T-cell (primary cell): ENCODE measurements at regions not wholly inside any gene's neighbourhood (a gene's known extent, or its start where the extent isn't known, plus 50 kb on each side); places are given as distances from the start of the nearest gene placed in this dataset.

Experiments
- ATAC-seq, 4 experiments: fragments of 200-7000 bp in 3 of 4; fragments of 150-1000 bp in 1 of 4; cut with Tn5 transposase; replicated peaks in 1 of 4; 1 replicate in 3 of 4; 2 replicates in 1 of 4; pipeline ENCODE4 v1.10.0; 2021; ENCODE audit warnings: moderate library complexity in 3 of 4, mild to moderate bottlenecking in 2 of 4, moderate number of reproducible peaks in 1 of 4
- CTCF ChIA-PET, 2 donors: fragments of 300-600 bp; sonication (Branson Sonifier 250); formaldehyde crosslinking; loops; one replicate each; lab custom pipeline; 2022; ENCODE audit warnings: antibody characterized with exemption in 2 of 2; lab: Charles Lee
- POLR2A ChIA-PET, 2 donors: fragments of 300-600 bp; sonication (Branson Sonifier 250); formaldehyde crosslinking; loops; one replicate each; lab custom pipeline; 2022; ENCODE audit warnings: antibody characterized with exemption in 2 of 2; lab: Charles Lee
- DNase-seq, 35 experiments: peaks; one replicate each; pipeline versions ENCODE4 v3.0.0 to v3.0.0-alpha.2; 2013 to 2023
- H3K27ac ChIP-seq: one replicate; pipeline ENCODE4 v1.5.1; 2013; ENCODE audit warnings: low read length
- H3K27me3 ChIP-seq, 2 experiments: replicated peaks in 1 of 2; 1 replicate in 1 of 2; 2 replicates in 1 of 2; pipeline versions ENCODE4 v1.6.1 to v1.7.0; 2013; ENCODE audit warnings: low read length in 1 of 2, mixed read lengths in 1 of 2; ENCODE audit not compliant: control insufficient read depth in 2 of 2, insufficient read depth in 2 of 2; ENCODE audit errors: extremely low read depth in 1 of 2
- H3K36me3 ChIP-seq, 2 donors: 1 replicate in 1 of 2; 2 replicates in 1 of 2; pipeline versions ENCODE4 v1.6.1 to v1.7.0; 2013; ENCODE audit warnings: low read length in 1 of 2; ENCODE audit not compliant: control insufficient read depth in 2 of 2, insufficient read depth in 1 of 2; ENCODE audit errors: extremely low read depth in 1 of 2
- H3K4me1 ChIP-seq, 2 experiments: 1 replicate in 1 of 2; 2 replicates in 1 of 2; pipeline versions ENCODE4 v1.6.1 to v1.7.0; 2013; ENCODE audit warnings: low read length in 2 of 2, mixed read lengths in 1 of 2; ENCODE audit not compliant: insufficient read depth in 2 of 2, control insufficient read depth in 1 of 2; ENCODE audit errors: extremely low read depth in 1 of 2
- H3K4me3 ChIP-seq, 2 donors: 1 replicate in 1 of 2; 2 replicates in 1 of 2; pipeline versions ENCODE4 v1.5.1 to v1.7.0; 2013; ENCODE audit warnings: mild to moderate bottlenecking in 2 of 2, low read length in 1 of 2, moderate library complexity in 1 of 2; ENCODE audit not compliant: control insufficient read depth in 1 of 2; ENCODE audit errors: extremely low read depth in 1 of 2
- H3K9me3 ChIP-seq: 2 replicates; pipeline ENCODE4 v1.7.0; 2013
- H3K27ac Mint-ChIP-seq, 2 donors: one replicate each; pipeline ENCODE4 v1.8.0; 2020 to 2021; ENCODE audit warnings: mild to moderate bottlenecking in 2 of 2, mixed read lengths in 2 of 2
- H3K27me3 Mint-ChIP-seq, 2 donors: one replicate each; pipeline ENCODE4 v1.8.0; 2021 to 2022; ENCODE audit warnings: mixed read lengths in 2 of 2
- H3K36me3 Mint-ChIP-seq: one replicate; pipeline ENCODE4 v1.8.0; 2021; ENCODE audit warnings: mixed read lengths
- H3K4me1 Mint-ChIP-seq, 3 donors: one replicate each; pipeline ENCODE4 v1.8.0; 2020 to 2022; ENCODE audit warnings: mixed read lengths in 3 of 3, mild to moderate bottlenecking in 1 of 3
- H3K4me3 Mint-ChIP-seq, 3 donors: one replicate each; pipeline ENCODE4 v1.8.0; 2020 to 2022; ENCODE audit warnings: mild to moderate bottlenecking in 3 of 3, mixed read lengths in 3 of 3, moderate library complexity in 3 of 3
- H3K9me3 Mint-ChIP-seq, 3 donors: one replicate each; pipeline ENCODE4 v1.8.0; 2020 to 2022; ENCODE audit warnings: mixed read lengths in 3 of 3
- WGBS: methylation state at CpG from one replicate; pipeline ENCODE4 v1.1.5; 2013; ENCODE audit warnings: missing lambda C conversion rate; ENCODE audit not compliant: insufficient coverage; 5-methylcytosine and 5-hydroxymethylcytosine counted together

DNA sequence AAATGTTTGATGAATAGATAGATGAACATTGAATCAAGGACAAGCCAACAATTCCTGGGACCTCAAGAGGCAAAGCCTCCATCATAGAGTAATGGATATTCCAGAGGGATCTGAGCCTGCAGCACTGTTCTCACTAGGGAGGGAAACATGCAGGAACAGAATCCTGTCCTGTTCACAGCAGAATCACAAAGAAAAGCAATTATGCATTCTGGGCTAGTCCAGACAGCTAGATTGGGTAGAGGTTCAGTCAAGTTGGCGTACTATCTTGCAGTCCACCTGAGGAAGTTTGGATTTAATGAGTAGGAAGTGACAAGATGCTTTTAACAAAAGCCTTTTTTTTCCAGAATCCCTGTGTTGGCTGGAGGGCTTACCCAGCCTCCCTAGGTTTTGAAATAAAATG is 314.5 kb upstream of the SEMA6D start:
- Mint-ChIP-seq H3K4me1 (no peaks in the 10 kb centered on the region), H3K27me3 (peaks cover 0 to 10% of the 10 kb centered on the region in 2 donors), H3K9me3 (peaks cover 0 to 8% (median 0%) of the 10 kb centered on the region in 3 donors), H3K27ac (no peak overlapping the region), H3K4me3 (no peak overlapping the region), H3K36me3 (no peaks in the 10 kb centered on the region)
- Histone ChIP-seq H3K36me3 (no peaks in the 10 kb centered on the region), H3K4me3 (no peak overlapping the region), H3K9me3 (no peaks in the 10 kb centered on the region), H3K27me3 (no peaks in the 10 kb centered on the region), H3K4me1 (no peaks in the 10 kb centered on the region), H3K27ac (no peak overlapping the region)
- ChIA-PET CTCF (no interaction called here), POLR2A (no interaction called here)
- DNase-seq = no peak
- ATAC-seq = no peak
- WGBS = 67% methylated on average over 1 of the region's 1 CpG

DNA sequence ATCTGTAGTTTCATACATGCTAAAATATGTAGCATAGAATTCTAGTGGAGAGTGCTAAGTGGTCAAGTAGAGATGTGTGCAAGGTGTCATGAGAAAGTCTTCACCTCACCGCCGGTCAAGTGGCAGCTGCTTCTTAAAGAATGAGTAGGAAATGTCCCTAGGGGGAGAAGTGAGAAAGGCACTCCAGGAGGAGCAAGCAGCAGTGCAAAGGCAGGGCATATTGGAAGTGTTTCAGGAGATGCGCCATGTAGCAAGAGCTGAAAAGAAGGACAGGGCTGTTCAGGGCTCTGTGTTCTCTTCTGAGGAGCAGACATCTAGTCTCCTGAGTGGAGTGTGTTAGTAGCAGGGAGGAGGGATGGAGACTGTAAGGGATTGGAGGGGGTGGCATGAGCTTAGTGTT is 312.4 kb upstream of the SEMA6D start:
- Mint-ChIP-seq H3K4me3 (no peak overlapping the region), H3K36me3 (no peaks in the 10 kb centered on the region), H3K4me1 (no peaks in the 10 kb centered on the region), H3K9me3 (peaks cover 0 to 4% (median 0%) of the 10 kb centered on the region in 3 donors), H3K27me3 (peaks cover 0 to 10% of the 10 kb centered on the region in 2 donors), H3K27ac (no peak overlapping the region)
- Histone ChIP-seq H3K4me1 (no peaks in the 10 kb centered on the region), H3K27me3 (no peaks in the 10 kb centered on the region), H3K27ac (no peak overlapping the region), H3K4me3 (no peak overlapping the region), H3K9me3 (no peaks in the 10 kb centered on the region), H3K36me3 (no peaks in the 10 kb centered on the region)
- ATAC-seq (no peak), DNase-seq (no peak)
- CTCF ChIA-PET = no interaction called here
- POLR2A ChIA-PET = no interaction called here
- 95% methylated on average over 3 of the region's 3 CpGs for WGBS

DNA sequence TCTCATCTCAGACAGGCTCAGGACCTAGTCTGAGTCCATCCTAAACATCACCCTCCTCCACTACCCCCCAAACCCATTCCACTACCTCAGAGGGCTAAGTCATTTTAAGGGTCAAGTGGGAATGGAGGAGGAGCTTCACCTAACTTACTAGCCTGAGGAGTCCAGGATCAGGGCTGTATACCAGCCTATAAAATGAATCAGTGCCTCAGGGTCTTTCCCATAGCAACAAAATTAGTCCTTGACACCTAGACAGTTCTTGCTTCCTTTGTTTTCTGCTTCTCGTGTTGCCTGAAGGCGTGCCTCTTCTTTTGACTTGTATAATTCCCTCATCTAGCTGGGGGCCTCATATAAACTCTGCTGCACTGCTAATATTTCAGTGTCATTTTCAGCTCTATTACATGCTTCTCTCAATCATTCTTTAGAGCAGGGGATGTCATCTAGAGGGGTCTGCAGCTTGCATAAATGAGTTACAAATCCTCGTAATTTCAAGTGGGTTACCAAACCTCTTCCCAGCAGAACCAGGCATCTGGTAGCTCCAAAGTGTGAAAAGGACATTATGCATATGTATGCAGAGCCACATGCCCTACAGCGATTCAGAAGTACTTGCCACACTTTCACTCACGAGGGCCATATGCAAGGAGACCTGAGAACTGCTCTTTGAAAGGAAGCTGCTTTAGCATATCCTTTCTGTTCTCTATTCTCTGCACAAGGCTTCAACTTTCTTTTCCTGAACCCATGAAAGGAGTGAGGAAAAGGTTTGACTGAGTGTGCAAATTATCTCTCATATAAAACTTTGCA is 311.7 kb upstream of the SEMA6D start:
- H3K27ac ChIP-seq = no peak overlapping the region
- H3K36me3 ChIP-seq = no peaks in the 10 kb centered on the region
- Mint-ChIP-seq H3K36me3 (no peaks in the 10 kb centered on the region), H3K27ac (no peak overlapping the region), H3K27me3 (peaks cover 0 to 10% of the 10 kb centered on the region in 2 donors), H3K9me3 (peaks cover 0 to 4% (median 0%) of the 10 kb centered on the region in 3 donors), H3K4me3 (no peak overlapping the region), H3K4me1 (no peaks in the 10 kb centered on the region)
- POLR2A ChIA-PET = no interaction called here
- H3K4me3 ChIP-seq = no peak overlapping the region
- CTCF ChIA-PET = no interaction called here
- no peaks in the 10 kb centered on the region for H3K9me3 ChIP-seq
- H3K27me3 ChIP-seq = no peaks in the 10 kb centered on the region
- ATAC-seq (no peak), DNase-seq (no peak)
- 73% methylated on average over 2 of the region's 5 CpGs for WGBS
- H3K4me1 ChIP-seq = no peaks in the 10 kb centered on the region

DNA sequence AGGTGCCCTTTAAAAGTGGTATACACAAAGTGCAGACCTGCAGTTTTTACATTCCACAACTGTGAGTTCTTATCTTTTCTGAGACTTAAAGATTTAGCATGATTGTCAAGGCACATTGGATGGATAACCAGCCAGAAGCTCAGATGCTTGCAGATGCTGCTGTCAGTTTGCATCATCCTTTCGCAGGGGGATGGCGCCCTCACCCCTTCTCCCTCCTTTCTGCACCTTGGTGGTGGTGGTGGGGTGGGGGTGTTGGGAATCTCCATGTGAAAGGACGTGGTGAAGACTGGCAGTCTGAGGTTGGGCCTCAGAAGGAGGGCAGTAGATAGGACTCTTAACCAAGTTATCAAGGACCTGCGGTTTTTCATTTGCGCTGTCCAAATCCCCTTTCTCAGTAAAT is 309.6 kb upstream of the SEMA6D start:
- Histone ChIP-seq H3K27ac (no peak overlapping the region), H3K9me3 (no peaks in the 10 kb centered on the region), H3K27me3 (no peaks in the 10 kb centered on the region), H3K4me3 (no peak overlapping the region), H3K36me3 (no peaks in the 10 kb centered on the region), H3K4me1 (no peaks in the 10 kb centered on the region)
- Mint-ChIP-seq H3K4me3 (no peak overlapping the region), H3K9me3 (peaks cover 0 to 7% (median 0%) of the 10 kb centered on the region in 3 donors), H3K27me3 (peaks cover 0 to 4% of the 10 kb centered on the region in 2 donors), H3K27ac (no peak overlapping the region), H3K4me1 (no peaks in the 10 kb centered on the region), H3K36me3 (no peaks in the 10 kb centered on the region)
- no peak for ATAC-seq
- CTCF ChIA-PET = no interaction called here
- DNase-seq = no peak
- WGBS = no CpG with 5 or more reads among the region's 5 CpGs
- POLR2A ChIA-PET = no interaction called here

DNA sequence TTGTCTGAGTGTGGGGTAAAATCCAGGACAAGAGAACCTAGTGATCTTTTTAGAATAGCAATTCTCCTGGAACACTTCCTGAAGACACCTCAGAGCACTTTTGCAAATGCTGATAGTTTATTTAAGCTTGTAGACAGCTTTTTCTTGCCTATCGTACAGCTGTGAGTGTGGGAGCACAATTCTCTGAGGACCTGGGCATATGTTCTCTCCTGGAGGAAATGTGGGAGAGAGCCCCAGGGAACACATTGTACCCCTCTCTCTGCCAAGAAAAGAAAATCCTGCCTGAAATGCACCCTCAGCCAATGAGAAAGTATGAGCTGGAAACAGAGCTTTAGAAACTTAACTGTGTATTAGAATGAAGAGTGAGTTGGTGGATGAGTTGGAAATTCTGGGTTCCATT is 308.3 kb upstream of the SEMA6D start:
- DNase-seq (no peak), ATAC-seq (no peak)
- H3K4me3 Mint-ChIP-seq = no peak overlapping the region
- peaks cover 0 to under 1% of the 10 kb centered on the region in 2 donors for H3K27me3 Mint-ChIP-seq
- POLR2A ChIA-PET = no interaction called here
- H3K4me3 ChIP-seq = no peak overlapping the region
- no CpG with 5 or more reads among the region's 1 CpG for WGBS
- no peak overlapping the region for H3K27ac Mint-ChIP-seq
- no peak overlapping the region for H3K27ac ChIP-seq
- no peaks in the 10 kb centered on the region for H3K4me1 ChIP-seq
- no peaks in the 10 kb centered on the region for H3K4me1 Mint-ChIP-seq
- no peaks in the 10 kb centered on the region for H3K9me3 ChIP-seq
- no peaks in the 10 kb centered on the region for H3K36me3 ChIP-seq
- CTCF ChIA-PET = no interaction called here
- H3K9me3 Mint-ChIP-seq = peaks cover 0 to 7% (median 0%) of the 10 kb centered on the region in 3 donors
- no peaks in the 10 kb centered on the region for H3K27me3 ChIP-seq
- H3K36me3 Mint-ChIP-seq = no peaks in the 10 kb centered on the region

DNA sequence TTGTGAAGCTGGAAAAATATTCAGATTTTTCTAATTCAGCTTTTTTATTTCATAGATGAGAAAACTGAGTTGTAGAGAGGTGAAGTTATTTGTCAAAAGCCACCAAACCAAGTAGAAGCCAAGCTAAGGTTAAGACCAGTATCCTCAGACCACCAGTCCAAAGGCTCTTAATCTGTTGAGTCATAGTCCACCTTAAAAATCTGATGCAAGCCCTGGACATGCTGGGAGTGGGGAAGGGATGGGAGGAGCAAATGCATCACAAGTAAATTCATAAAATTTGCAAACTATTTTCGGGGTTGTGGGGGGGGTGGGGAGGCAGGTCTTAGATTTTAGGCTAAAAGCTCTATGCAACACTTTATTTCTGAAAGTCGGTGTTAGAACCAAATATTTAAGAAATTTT is 307.7 kb upstream of the SEMA6D start:
- ATAC-seq (no peak), DNase-seq (no peak)
- H3K4me3 Mint-ChIP-seq = no peak overlapping the region
- ChIA-PET CTCF (no interaction called here), POLR2A (no interaction called here)
- Histone ChIP-seq H3K27ac (no peak overlapping the region), H3K36me3 (no peaks in the 10 kb centered on the region), H3K4me1 (no peaks in the 10 kb centered on the region), H3K27me3 (no peaks in the 10 kb centered on the region), H3K4me3 (no peak overlapping the region), H3K9me3 (no peaks in the 10 kb centered on the region)
- H3K27me3 Mint-ChIP-seq = no peaks in the 10 kb centered on the region
- H3K27ac Mint-ChIP-seq = no peak overlapping the region
- no peaks in the 10 kb centered on the region for H3K36me3 Mint-ChIP-seq
- 40% methylated on average over 1 of the region's 2 CpGs for WGBS
- H3K4me1 Mint-ChIP-seq = no peaks in the 10 kb centered on the region
- H3K9me3 Mint-ChIP-seq = peaks cover 0 to 6% (median 0%) of the 10 kb centered on the region in 3 donors
